HCT116 (cell line): ENCODE measurements at regions not wholly inside any gene's neighbourhood (a gene's known extent, or its start where the extent isn't known, plus 50 kb on each side); places are given as distances from the start of the nearest gene placed in this dataset.

Experiments used
- ATAC-seq: fragments of 200-7000 bp; cut with Tn5 transposase; 2 replicates; pipeline ENCODE4 v1.9.1; 2020; ENCODE audit warnings: mild to moderate bottlenecking, moderate library complexity
- BruUV-seq: library from RNA; stranded (reverse); fragments of 400-500 nt; replicated peaks from 2 replicates; lab custom pipeline; 2021; lab: Mats Ljungman, UMichigan
- CTCF ChIA-PET: fragments of 300-600 bp; sonication (Branson Sonifier 250); formaldehyde crosslinking; loops from one replicate; lab custom pipeline; 2021; ENCODE audit warnings: antibody characterized with exemption; lab: Charles Lee
- POLR2A ChIA-PET: fragments of 300-600, 350-600 bp; sonication (Branson Sonifier 250); formaldehyde crosslinking; loops from one replicate; lab custom pipeline; 2021; ENCODE audit warnings: antibody characterized with exemption; lab: Charles Lee
- RAD21 ChIA-PET, 2 experiments: fragments of 300-600 bp; sonication (Branson Sonifier 250); formaldehyde crosslinking; loops; one replicate each; lab custom pipeline; 2023; ENCODE audit warnings: low total read pairs in 2 of 2; ENCODE audit not compliant: uncharacterized antibody in 2 of 2, unreplicated experiment in 2 of 2, low non-redundant PET in 1 of 2; lab: Charles Lee
- DNase-seq: peaks from one replicate; pipeline ENCODE4 v3.0.0-alpha.2; 2010; ENCODE audit warnings: low read depth, low spot score
- H2AFZ ChIP-seq: fragments of 200-600 bp; shearing (Covaris generic), sonication (generic); 2 replicates; pipeline ENCODE4 v1.6.1; 2017; ENCODE audit warnings: low read depth, mixed run types, mixed read lengths, antibody characterized with exemption, low read length; ENCODE audit not compliant: poor library complexity, severe bottlenecking
- H3K27ac ChIP-seq: 2 replicates; pipeline ENCODE4 v1.5.1; 2012; ENCODE audit warnings: low read depth, low read length
- H3K27me3 ChIP-seq: fragments of 200-600 bp; sonication (generic); 2 replicates; pipeline ENCODE4 v1.6.1; 2016; ENCODE audit warnings: mixed run types, low read length, mixed read lengths; ENCODE audit not compliant: insufficient read depth
- H3K36me3 ChIP-seq, 2 experiments: fragments of 200-500 bp in 1 of 2; fragments of 200-600 bp in 1 of 2; sonication (Bioruptor generic) in 1 of 2; sonication (generic) in 1 of 2; 2 replicates each; pipeline versions ENCODE4 v1.5.1 to v1.6.1; 2014 to 2016; ENCODE audit warnings: low read length in 2 of 2, inconsistent platforms in 1 of 2, mixed read lengths in 1 of 2, mixed run types in 1 of 2; ENCODE audit not compliant: insufficient read depth in 2 of 2, control insufficient read depth in 1 of 2
- H3K4me1 ChIP-seq, 2 experiments: fragments of 200-600 bp in 1 of 2; sonication (generic) in 1 of 2; 2 replicates each; pipeline versions ENCODE4 v1.5.1 to v1.6.1; 2012 to 2017; ENCODE audit warnings: low read length in 2 of 2, inconsistent platforms in 1 of 2, mild to moderate bottlenecking in 1 of 2, mixed read lengths in 1 of 2, mixed run types in 1 of 2, moderate library complexity in 1 of 2; ENCODE audit not compliant: insufficient read depth in 2 of 2, control insufficient read depth in 1 of 2
- H3K4me2 ChIP-seq: fragments of 200-600 bp; sonication (generic); 2 replicates; pipeline ENCODE4 v1.6.1; 2017; ENCODE audit warnings: mixed run types, low read length, mixed read lengths
- H3K4me3 ChIP-seq, 2 experiments: fragments of 200-600 bp in 1 of 2; sonication (generic) in 1 of 2; replicated peaks in 1 of 2; 2 replicates each; pipeline ENCODE4 v1.5.1; 2011 to 2016; ENCODE audit warnings: low read length in 2 of 2, control low read depth in 1 of 2, low read depth in 1 of 2, mild to moderate bottlenecking in 1 of 2, mixed read lengths in 1 of 2, mixed run types in 1 of 2
- H3K79me2 ChIP-seq: fragments of 200-600 bp; sonication (generic); 2 replicates; pipeline ENCODE4 v1.6.1; 2017; ENCODE audit warnings: mild to moderate bottlenecking, mixed run types, low read length, moderate library complexity, mixed read lengths; ENCODE audit not compliant: insufficient read depth
- H3K9ac ChIP-seq: fragments of 200-600 bp; sonication (generic); 2 replicates; pipeline ENCODE4 v1.6.1; 2016; ENCODE audit warnings: low read length, mixed read lengths
- H3K9me2 ChIP-seq: fragments of 200-600 bp; sonication (generic), shearing (Covaris generic); 2 replicates; pipeline ENCODE4 v1.6.1; 2017; ENCODE audit warnings: mixed run types, mild to moderate bottlenecking, moderate library complexity; ENCODE audit not compliant: insufficient read depth
- H3K9me3 ChIP-seq, 2 experiments: fragments of 200-500 bp in 1 of 2; fragments of 200-600 bp in 1 of 2; sonication (Bioruptor generic) in 1 of 2; sonication (generic) in 1 of 2; 2 replicates each; pipeline ENCODE4 v1.6.1; 2014 to 2017; ENCODE audit warnings: low read length in 2 of 2, mixed read lengths in 2 of 2, inconsistent platforms in 1 of 2, low read depth in 1 of 2, mild to moderate bottlenecking in 1 of 2, mixed run types in 1 of 2, moderate library complexity in 1 of 2; ENCODE audit not compliant: control insufficient read depth in 1 of 2, insufficient read depth in 1 of 2
- H4K20me1 ChIP-seq: fragments of 200-600 bp; sonication (generic), shearing (Covaris generic); 2 replicates; pipeline ENCODE4 v1.6.1; 2017; ENCODE audit warnings: mixed run types, mild to moderate bottlenecking, moderate library complexity; ENCODE audit not compliant: insufficient read depth
- ATF3 ChIP-seq: IDR thresholded peaks from 2 replicates; pipeline ENCODE4 v1.6.1; 2012
- CBX3 ChIP-seq: IDR thresholded peaks from 2 replicates; pipeline ENCODE4 v1.6.1; 2012; ENCODE audit warnings: low read depth
- CEBPB ChIP-seq: IDR thresholded peaks from 2 replicates; pipeline ENCODE4 v1.6.1; 2012; ENCODE audit warnings: low read depth
- CTCF ChIP-seq, 3 experiments: fragments of 200-600 bp in 1 of 3; sonication (generic) in 1 of 3; IDR thresholded peaks in 2 of 3; conservative IDR thresholded peaks in 1 of 3; 2 replicates each; pipeline ENCODE4 v1.5.1; 2012 to 2017; ENCODE audit warnings: low read depth in 2 of 3, low read length in 2 of 3, antibody characterized with exemption in 1 of 3, borderline replicate concordance in 1 of 3, control low read depth in 1 of 3, mild to moderate bottlenecking in 1 of 3, mixed read lengths in 1 of 3, mixed run types in 1 of 3, moderate library complexity in 1 of 3; ENCODE audit not compliant: insufficient read depth in 1 of 3
- EGR1 ChIP-seq: IDR thresholded peaks from 2 replicates; pipeline ENCODE4 v1.6.1; 2012; ENCODE audit warnings: low read depth
- ELF1 ChIP-seq: IDR thresholded peaks from 2 replicates; pipeline ENCODE4 v1.6.1; 2012; ENCODE audit warnings: low read depth, borderline replicate concordance
- FOSL1 ChIP-seq: IDR thresholded peaks from 2 replicates; pipeline ENCODE4 v1.6.1; 2012; ENCODE audit warnings: low read depth
- JUND ChIP-seq: IDR thresholded peaks from 2 replicates; pipeline ENCODE4 v1.6.1; 2012
- MAX ChIP-seq: IDR thresholded peaks from 2 replicates; pipeline ENCODE4 v1.6.1; 2012
- RAD21 ChIP-seq: IDR thresholded peaks from 2 replicates; pipeline ENCODE4 v1.6.1; 2012; ENCODE audit warnings: low read depth, mild to moderate bottlenecking
- REST ChIP-seq: IDR thresholded peaks from 2 replicates; pipeline ENCODE4 v1.6.1; 2012; ENCODE audit warnings: low read depth
- SIN3A ChIP-seq: IDR thresholded peaks from 2 replicates; pipeline ENCODE4 v1.6.1; 2012; ENCODE audit warnings: low read depth
- SP1 ChIP-seq: IDR thresholded peaks from 2 replicates; pipeline ENCODE4 v1.6.1; 2012; ENCODE audit warnings: low read depth
- SRF ChIP-seq: IDR thresholded peaks from 2 replicates; pipeline ENCODE4 v1.6.1; 2012; ENCODE audit warnings: low read depth
- ZBTB33 ChIP-seq: IDR thresholded peaks from 2 replicates; pipeline ENCODE4 v1.6.1; 2011; ENCODE audit warnings: mild to moderate bottlenecking, low read length, moderate library complexity; ENCODE audit not compliant: insufficient replicate concordance; ENCODE audit errors: extremely low read depth
- ZFX ChIP-seq: fragments of 450-650 bp; IDR thresholded peaks from 2 replicates; pipeline ENCODE4 v1.6.1; 2017
- intact Hi-C: fragments of 100-400 bp; cut with micrococcal nuclease; formaldehyde crosslinking; loops from 2 replicates; pipeline ENCODE4 v1.10.0; 2022

- intact Hi-C loops: no loop called here
- DNase-seq (no peak), ATAC-seq (no peak)
- TF ChIP-seq FOSL1 (no peak), ELF1 (no peak), RAD21 (no peak), MAX (no peak), REST (no peak), SP1 (no peak), ZFX (no peak), ATF3 (no peak), CTCF (IDR thresholded peaks at IDR 0.05 in 2 of 3, conservative IDR thresholded peaks at IDR 0.05 in 1 of 3; ENCODE audit: borderline replicate concordance in 1 of 3, insufficient read depth in 1 of 3, low read depth in 2 of 3, low read length in 2 of 3) (no peak), CEBPB (no peak), EGR1 (no peak), SIN3A (no peak), JUND (no peak), ZBTB33 (no peak), SRF (no peak), CBX3 (no peak)
- H2AFZ ChIP-seq: no peak overlapping the region
- no peaks in the 10 kb centered on the region for H4K20me1 ChIP-seq
- no peak overlapping the region for H3K4me2 ChIP-seq
- no peaks in the 10 kb centered on the region for H3K36me3 ChIP-seq
- H3K4me1 ChIP-seq: no peaks in the 10 kb centered on the region
- peaks cover 12 to 21% of the 10 kb centered on the region in 2 experiments; a peak in 2 of 4 replicates for H3K9me3 ChIP-seq
- no peak overlapping the region for H3K4me3 ChIP-seq
- no peaks in the 10 kb centered on the region for H3K9me2 ChIP-seq
- ChIA-PET RAD21 (no interaction called here), POLR2A (no interaction called here), CTCF (no interaction called here)
- H3K9ac ChIP-seq: no peak overlapping the region
- H3K79me2 ChIP-seq: no peaks in the 10 kb centered on the region
- no peak overlapping the region for H3K27ac ChIP-seq
- no TSS peak for BruUV-seq
- no peaks in the 10 kb centered on the region for H3K27me3 ChIP-seq
These were observed 218.5 kb downstream of the TAF11L14 start for GRCh38 chr5:17852740-17853139.
